HCT116 (cell line): ENCODE measurements at regions not wholly inside any gene's neighbourhood (a gene's known extent, or its start where the extent isn't known, plus 50 kb on each side); places are given as distances from the start of the nearest gene placed in this dataset.

Source experiments
- ATAC-seq: fragments of 200-7000 bp; cut with Tn5 transposase; 2 replicates; pipeline ENCODE4 v1.9.1; 2020; ENCODE audit warnings: mild to moderate bottlenecking, moderate library complexity
- BruUV-seq: library from RNA; stranded (reverse); fragments of 400-500 nt; replicated peaks from 2 replicates; lab custom pipeline; 2021; lab: Mats Ljungman, UMichigan
- CTCF ChIA-PET: fragments of 300-600 bp; sonication (Branson Sonifier 250); formaldehyde crosslinking; loops from one replicate; lab custom pipeline; 2021; ENCODE audit warnings: antibody characterized with exemption; lab: Charles Lee
- POLR2A ChIA-PET: fragments of 300-600, 350-600 bp; sonication (Branson Sonifier 250); formaldehyde crosslinking; loops from one replicate; lab custom pipeline; 2021; ENCODE audit warnings: antibody characterized with exemption; lab: Charles Lee
- RAD21 ChIA-PET, 2 experiments: fragments of 300-600 bp; sonication (Branson Sonifier 250); formaldehyde crosslinking; loops; one replicate each; lab custom pipeline; 2023; ENCODE audit warnings: low total read pairs in 2 of 2; ENCODE audit not compliant: uncharacterized antibody in 2 of 2, unreplicated experiment in 2 of 2, low non-redundant PET in 1 of 2; lab: Charles Lee
- DNase-seq: peaks from one replicate; pipeline ENCODE4 v3.0.0-alpha.2; 2010; ENCODE audit warnings: low read depth, low spot score
- H2AFZ ChIP-seq: fragments of 200-600 bp; shearing (Covaris generic), sonication (generic); 2 replicates; pipeline ENCODE4 v1.6.1; 2017; ENCODE audit warnings: low read depth, mixed run types, mixed read lengths, antibody characterized with exemption, low read length; ENCODE audit not compliant: poor library complexity, severe bottlenecking
- H3K27ac ChIP-seq: 2 replicates; pipeline ENCODE4 v1.5.1; 2012; ENCODE audit warnings: low read depth, low read length
- H3K27me3 ChIP-seq: fragments of 200-600 bp; sonication (generic); 2 replicates; pipeline ENCODE4 v1.6.1; 2016; ENCODE audit warnings: mixed run types, low read length, mixed read lengths; ENCODE audit not compliant: insufficient read depth
- H3K36me3 ChIP-seq, 2 experiments: fragments of 200-500 bp in 1 of 2; fragments of 200-600 bp in 1 of 2; sonication (Bioruptor generic) in 1 of 2; sonication (generic) in 1 of 2; 2 replicates each; pipeline versions ENCODE4 v1.5.1 to v1.6.1; 2014 to 2016; ENCODE audit warnings: low read length in 2 of 2, inconsistent platforms in 1 of 2, mixed read lengths in 1 of 2, mixed run types in 1 of 2; ENCODE audit not compliant: insufficient read depth in 2 of 2, control insufficient read depth in 1 of 2
- H3K4me1 ChIP-seq, 2 experiments: fragments of 200-600 bp in 1 of 2; sonication (generic) in 1 of 2; 2 replicates each; pipeline versions ENCODE4 v1.5.1 to v1.6.1; 2012 to 2017; ENCODE audit warnings: low read length in 2 of 2, inconsistent platforms in 1 of 2, mild to moderate bottlenecking in 1 of 2, mixed read lengths in 1 of 2, mixed run types in 1 of 2, moderate library complexity in 1 of 2; ENCODE audit not compliant: insufficient read depth in 2 of 2, control insufficient read depth in 1 of 2
- H3K4me2 ChIP-seq: fragments of 200-600 bp; sonication (generic); 2 replicates; pipeline ENCODE4 v1.6.1; 2017; ENCODE audit warnings: mixed run types, low read length, mixed read lengths
- H3K4me3 ChIP-seq, 2 experiments: fragments of 200-600 bp in 1 of 2; sonication (generic) in 1 of 2; replicated peaks in 1 of 2; 2 replicates each; pipeline ENCODE4 v1.5.1; 2011 to 2016; ENCODE audit warnings: low read length in 2 of 2, control low read depth in 1 of 2, low read depth in 1 of 2, mild to moderate bottlenecking in 1 of 2, mixed read lengths in 1 of 2, mixed run types in 1 of 2
- H3K79me2 ChIP-seq: fragments of 200-600 bp; sonication (generic); 2 replicates; pipeline ENCODE4 v1.6.1; 2017; ENCODE audit warnings: mild to moderate bottlenecking, mixed run types, low read length, moderate library complexity, mixed read lengths; ENCODE audit not compliant: insufficient read depth
- H3K9ac ChIP-seq: fragments of 200-600 bp; sonication (generic); 2 replicates; pipeline ENCODE4 v1.6.1; 2016; ENCODE audit warnings: low read length, mixed read lengths
- H3K9me2 ChIP-seq: fragments of 200-600 bp; sonication (generic), shearing (Covaris generic); 2 replicates; pipeline ENCODE4 v1.6.1; 2017; ENCODE audit warnings: mixed run types, mild to moderate bottlenecking, moderate library complexity; ENCODE audit not compliant: insufficient read depth
- H3K9me3 ChIP-seq, 2 experiments: fragments of 200-500 bp in 1 of 2; fragments of 200-600 bp in 1 of 2; sonication (Bioruptor generic) in 1 of 2; sonication (generic) in 1 of 2; 2 replicates each; pipeline ENCODE4 v1.6.1; 2014 to 2017; ENCODE audit warnings: low read length in 2 of 2, mixed read lengths in 2 of 2, inconsistent platforms in 1 of 2, low read depth in 1 of 2, mild to moderate bottlenecking in 1 of 2, mixed run types in 1 of 2, moderate library complexity in 1 of 2; ENCODE audit not compliant: control insufficient read depth in 1 of 2, insufficient read depth in 1 of 2
- H4K20me1 ChIP-seq: fragments of 200-600 bp; sonication (generic), shearing (Covaris generic); 2 replicates; pipeline ENCODE4 v1.6.1; 2017; ENCODE audit warnings: mixed run types, mild to moderate bottlenecking, moderate library complexity; ENCODE audit not compliant: insufficient read depth
- CBX3 ChIP-seq: IDR thresholded peaks from 2 replicates; pipeline ENCODE4 v1.6.1; 2012; ENCODE audit warnings: low read depth
- EGR1 ChIP-seq: IDR thresholded peaks from 2 replicates; pipeline ENCODE4 v1.6.1; 2012; ENCODE audit warnings: low read depth
- ELF1 ChIP-seq: IDR thresholded peaks from 2 replicates; pipeline ENCODE4 v1.6.1; 2012; ENCODE audit warnings: low read depth, borderline replicate concordance
- FOSL1 ChIP-seq: IDR thresholded peaks from 2 replicates; pipeline ENCODE4 v1.6.1; 2012; ENCODE audit warnings: low read depth
- JUND ChIP-seq: IDR thresholded peaks from 2 replicates; pipeline ENCODE4 v1.6.1; 2012
- RAD21 ChIP-seq: IDR thresholded peaks from 2 replicates; pipeline ENCODE4 v1.6.1; 2012; ENCODE audit warnings: low read depth, mild to moderate bottlenecking
- SRF ChIP-seq: IDR thresholded peaks from 2 replicates; pipeline ENCODE4 v1.6.1; 2012; ENCODE audit warnings: low read depth
- TCF7L2 ChIP-seq: IDR thresholded peaks from 2 replicates; pipeline ENCODE4 v1.7.0; 2011; ENCODE audit warnings: borderline replicate concordance, inconsistent platforms; ENCODE audit not compliant: insufficient read depth, insufficient read length; ENCODE audit errors: extremely low read depth
- ZFX ChIP-seq: fragments of 450-650 bp; IDR thresholded peaks from 2 replicates; pipeline ENCODE4 v1.6.1; 2017
- ZNF274 ChIP-seq: fragments of 200-500 bp; sonication (Bioruptor generic); IDR thresholded peaks from 2 replicates; pipeline ENCODE4 v1.6.1; 2014; ENCODE audit warnings: mild to moderate bottlenecking, low read depth, low read length, inconsistent platforms
- intact Hi-C: fragments of 100-400 bp; cut with micrococcal nuclease; formaldehyde crosslinking; loops from 2 replicates; pipeline ENCODE4 v1.10.0; 2022
- TF ChIP-seq, protein P1 (sequence below), 3 experiments: fragments of 200-600 bp in 1 of 3; sonication (generic) in 1 of 3; IDR thresholded peaks in 2 of 3; conservative IDR thresholded peaks in 1 of 3; 2 replicates each; pipeline ENCODE4 v1.5.1; 2012 to 2017; ENCODE audit warnings: low read depth in 2 of 3, low read length in 2 of 3, antibody characterized with exemption in 1 of 3, borderline replicate concordance in 1 of 3, control low read depth in 1 of 3, mild to moderate bottlenecking in 1 of 3, mixed read lengths in 1 of 3, mixed run types in 1 of 3, moderate library complexity in 1 of 3; ENCODE audit not compliant: insufficient read depth in 1 of 3
- TF ChIP-seq, protein P2 (sequence below): IDR thresholded peaks from 2 replicates; pipeline ENCODE4 v1.6.1; 2012; ENCODE audit warnings: low read depth
- TF ChIP-seq, protein P3 (sequence below): IDR thresholded peaks from 2 replicates; pipeline ENCODE4 v1.6.1; 2012
- TF ChIP-seq, protein P4 (sequence below): IDR thresholded peaks from 2 replicates; pipeline ENCODE4 v1.6.1; 2012

DNA sequence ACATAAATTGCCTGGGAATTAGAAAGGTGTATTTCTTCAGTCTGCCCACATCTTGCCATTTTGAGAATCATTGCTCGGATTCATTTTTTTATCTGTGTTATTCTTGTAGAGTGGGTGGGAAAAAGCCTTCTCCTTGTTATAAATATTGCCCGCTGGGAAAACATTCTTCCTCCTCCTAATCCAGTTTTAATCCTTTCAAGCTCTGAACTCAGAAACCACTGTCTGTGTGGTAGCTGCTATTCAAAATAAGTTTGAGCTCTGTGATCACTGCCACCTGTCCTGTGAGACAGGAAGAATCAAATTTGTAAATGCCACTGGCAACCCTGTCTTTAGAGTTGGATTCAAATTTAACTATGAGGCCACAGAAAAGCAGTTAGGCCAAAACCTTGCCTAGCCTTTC is 1875.2 kb upstream of the PIK3C3 start (continued):
- TF ChIP-seq, protein P1, sequence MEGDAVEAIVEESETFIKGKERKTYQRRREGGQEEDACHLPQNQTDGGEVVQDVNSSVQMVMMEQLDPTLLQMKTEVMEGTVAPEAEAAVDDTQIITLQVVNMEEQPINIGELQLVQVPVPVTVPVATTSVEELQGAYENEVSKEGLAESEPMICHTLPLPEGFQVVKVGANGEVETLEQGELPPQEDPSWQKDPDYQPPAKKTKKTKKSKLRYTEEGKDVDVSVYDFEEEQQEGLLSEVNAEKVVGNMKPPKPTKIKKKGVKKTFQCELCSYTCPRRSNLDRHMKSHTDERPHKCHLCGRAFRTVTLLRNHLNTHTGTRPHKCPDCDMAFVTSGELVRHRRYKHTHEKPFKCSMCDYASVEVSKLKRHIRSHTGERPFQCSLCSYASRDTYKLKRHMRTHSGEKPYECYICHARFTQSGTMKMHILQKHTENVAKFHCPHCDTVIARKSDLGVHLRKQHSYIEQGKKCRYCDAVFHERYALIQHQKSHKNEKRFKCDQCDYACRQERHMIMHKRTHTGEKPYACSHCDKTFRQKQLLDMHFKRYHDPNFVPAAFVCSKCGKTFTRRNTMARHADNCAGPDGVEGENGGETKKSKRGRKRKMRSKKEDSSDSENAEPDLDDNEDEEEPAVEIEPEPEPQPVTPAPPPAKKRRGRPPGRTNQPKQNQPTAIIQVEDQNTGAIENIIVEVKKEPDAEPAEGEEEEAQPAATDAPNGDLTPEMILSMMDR (IDR thresholded peaks at IDR 0.05 in 2 of 3, conservative IDR thresholded peaks at IDR 0.05 in 1 of 3; ENCODE audit: borderline replicate concordance in 1 of 3, insufficient read depth in 1 of 3, low read depth in 2 of 3, low read length in 2 of 3), result no peak
- TF ChIP-seq, protein P2, sequence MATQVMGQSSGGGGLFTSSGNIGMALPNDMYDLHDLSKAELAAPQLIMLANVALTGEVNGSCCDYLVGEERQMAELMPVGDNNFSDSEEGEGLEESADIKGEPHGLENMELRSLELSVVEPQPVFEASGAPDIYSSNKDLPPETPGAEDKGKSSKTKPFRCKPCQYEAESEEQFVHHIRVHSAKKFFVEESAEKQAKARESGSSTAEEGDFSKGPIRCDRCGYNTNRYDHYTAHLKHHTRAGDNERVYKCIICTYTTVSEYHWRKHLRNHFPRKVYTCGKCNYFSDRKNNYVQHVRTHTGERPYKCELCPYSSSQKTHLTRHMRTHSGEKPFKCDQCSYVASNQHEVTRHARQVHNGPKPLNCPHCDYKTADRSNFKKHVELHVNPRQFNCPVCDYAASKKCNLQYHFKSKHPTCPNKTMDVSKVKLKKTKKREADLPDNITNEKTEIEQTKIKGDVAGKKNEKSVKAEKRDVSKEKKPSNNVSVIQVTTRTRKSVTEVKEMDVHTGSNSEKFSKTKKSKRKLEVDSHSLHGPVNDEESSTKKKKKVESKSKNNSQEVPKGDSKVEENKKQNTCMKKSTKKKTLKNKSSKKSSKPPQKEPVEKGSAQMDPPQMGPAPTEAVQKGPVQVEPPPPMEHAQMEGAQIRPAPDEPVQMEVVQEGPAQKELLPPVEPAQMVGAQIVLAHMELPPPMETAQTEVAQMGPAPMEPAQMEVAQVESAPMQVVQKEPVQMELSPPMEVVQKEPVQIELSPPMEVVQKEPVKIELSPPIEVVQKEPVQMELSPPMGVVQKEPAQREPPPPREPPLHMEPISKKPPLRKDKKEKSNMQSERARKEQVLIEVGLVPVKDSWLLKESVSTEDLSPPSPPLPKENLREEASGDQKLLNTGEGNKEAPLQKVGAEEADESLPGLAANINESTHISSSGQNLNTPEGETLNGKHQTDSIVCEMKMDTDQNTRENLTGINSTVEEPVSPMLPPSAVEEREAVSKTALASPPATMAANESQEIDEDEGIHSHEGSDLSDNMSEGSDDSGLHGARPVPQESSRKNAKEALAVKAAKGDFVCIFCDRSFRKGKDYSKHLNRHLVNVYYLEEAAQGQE, result no peak
- TF ChIP-seq TCF7L2, result no peak
- no peak for TF ChIP-seq CBX3
- TF ChIP-seq, protein P3, sequence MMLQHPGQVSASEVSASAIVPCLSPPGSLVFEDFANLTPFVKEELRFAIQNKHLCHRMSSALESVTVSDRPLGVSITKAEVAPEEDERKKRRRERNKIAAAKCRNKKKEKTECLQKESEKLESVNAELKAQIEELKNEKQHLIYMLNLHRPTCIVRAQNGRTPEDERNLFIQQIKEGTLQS, result no peak
- TF ChIP-seq FOSL1, result no peak
- no peak for TF ChIP-seq RAD21
- no peak for TF ChIP-seq SRF

DNA sequence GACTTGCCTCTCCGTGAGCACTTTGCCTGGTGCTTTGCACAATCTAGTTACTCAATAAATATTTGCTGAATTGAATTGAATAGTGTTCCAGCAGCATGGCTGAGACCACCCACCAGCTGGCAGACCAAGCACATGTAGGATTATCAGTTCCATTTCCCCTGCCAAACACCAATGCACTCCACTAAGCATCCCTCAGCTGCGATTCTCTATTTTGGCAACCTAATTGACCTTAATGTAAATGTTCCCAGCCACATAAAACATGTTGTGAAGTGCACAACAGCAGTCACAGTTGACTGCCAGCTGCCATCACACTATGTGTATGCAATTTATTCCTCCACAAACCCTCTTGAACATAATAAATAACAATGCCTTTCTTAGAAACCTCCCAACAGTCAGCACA is 1879.4 kb upstream of the PIK3C3 start:
- no TSS peak for BruUV-seq
- no peak for TF ChIP-seq CBX3
- TF ChIP-seq, protein P3, result no peak
- TF ChIP-seq ZNF274, result no peak
- no peak for TF ChIP-seq ZFX
- no peak for TF ChIP-seq RAD21
- TF ChIP-seq TCF7L2, result no peak
- no peak for TF ChIP-seq EGR1
- TF ChIP-seq, protein P4, sequence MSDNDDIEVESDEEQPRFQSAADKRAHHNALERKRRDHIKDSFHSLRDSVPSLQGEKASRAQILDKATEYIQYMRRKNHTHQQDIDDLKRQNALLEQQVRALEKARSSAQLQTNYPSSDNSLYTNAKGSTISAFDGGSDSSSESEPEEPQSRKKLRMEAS, result no peak
- no peak for TF ChIP-seq JUND
- TF ChIP-seq ELF1, result no peak
- TF ChIP-seq, all 23 proteins: peak for 0
- no peak for DNase-seq

More for the DNA sequence above, 1879.4 kb upstream of the PIK3C3 start:
- Histone ChIP-seq H3K9ac (no peak overlapping the region), H3K4me3 (no peak overlapping the region), H3K36me3 (no peaks in the 10 kb centered on the region), H3K4me1 (no peaks in the 10 kb centered on the region), H3K9me3 (peaks cover 0 to under 1% of the 10 kb centered on the region in 2 experiments; a peak in 1 of 4 replicates), H2AFZ (no peak overlapping the region), H3K4me2 (no peak overlapping the region), H3K27me3 (no peaks in the 10 kb centered on the region), H3K27ac (no peak overlapping the region), H4K20me1 (no peaks in the 10 kb centered on the region), H3K9me2 (no peaks in the 10 kb centered on the region), H3K79me2 (no peaks in the 10 kb centered on the region)
- CTCF ChIA-PET, result no interaction called here
- POLR2A ChIA-PET, result no interaction called here
- RAD21 ChIA-PET, result no interaction called here
- ATAC-seq, result no peak
- intact Hi-C loops, result no loop called here
